H9 (cell line): ENCODE measurements at regions not wholly inside any gene's neighbourhood (a gene's known extent, or its start where the extent isn't known, plus 50 kb on each side); places are given as distances from the start of the nearest gene placed in this dataset.

Experiments used
- DNase-seq: peaks from one replicate; pipeline ENCODE4 v3.0.0-alpha.2; 2017
- H2AFZ ChIP-seq: one replicate; pipeline ENCODE4 v1.6.1; 2013; ENCODE audit warnings: mild to moderate bottlenecking, low read length, control low read depth, moderate library complexity
- H2AK5ac ChIP-seq: 2 replicates; pipeline ENCODE4 v1.6.1; 2013; ENCODE audit warnings: low read length, control low read depth, mixed read lengths; ENCODE audit not compliant: insufficient read length
- H2BK120ac ChIP-seq: one replicate; pipeline ENCODE4 v1.6.1; 2013; ENCODE audit warnings: low read depth, mild to moderate bottlenecking, low read length, control low read depth, inconsistent platforms; ENCODE audit not compliant: poor library complexity, severe bottlenecking
- H2BK12ac ChIP-seq: 2 replicates; pipeline ENCODE4 v1.6.1; 2013; ENCODE audit warnings: low read length, control low read depth, mixed read lengths, low read depth; ENCODE audit not compliant: insufficient read length
- H2BK15ac ChIP-seq: 2 replicates; pipeline ENCODE4 v1.6.1; 2013; ENCODE audit warnings: low read depth, low read length, control low read depth
- H2BK20ac ChIP-seq: one replicate; pipeline ENCODE4 v1.6.1; 2013; ENCODE audit warnings: low read depth, mild to moderate bottlenecking, low read length, control low read depth, inconsistent platforms; ENCODE audit not compliant: poor library complexity, severe bottlenecking
- H2BK5ac ChIP-seq: 2 replicates; pipeline ENCODE4 v1.6.1; 2013; ENCODE audit warnings: low read length, control low read depth, mixed read lengths; ENCODE audit not compliant: insufficient read length
- H3K14ac ChIP-seq: 2 replicates; pipeline ENCODE4 v1.6.1; 2013; ENCODE audit warnings: low read length, control low read depth; ENCODE audit not compliant: insufficient read depth
- H3K18ac ChIP-seq: 2 replicates; pipeline ENCODE4 v1.6.1; 2013; ENCODE audit warnings: low read depth, mild to moderate bottlenecking, mixed read lengths, low read length, control low read depth; ENCODE audit not compliant: insufficient read length
- H3K23ac ChIP-seq: 2 replicates; pipeline ENCODE4 v1.6.1; 2013; ENCODE audit warnings: low read length, control low read depth, mixed read lengths, low read depth; ENCODE audit not compliant: insufficient read length
- H3K23me2 ChIP-seq: 2 replicates; pipeline ENCODE4 v1.6.1; 2013; ENCODE audit warnings: low read depth, mild to moderate bottlenecking, mixed read lengths, low read length, control low read depth; ENCODE audit not compliant: insufficient read length, poor library complexity, severe bottlenecking
- H3K27ac ChIP-seq: 2 replicates; pipeline ENCODE4 v1.5.1; 2013; ENCODE audit warnings: low read length, control low read depth, mixed read lengths, low read depth; ENCODE audit not compliant: insufficient read length
- H3K27me3 ChIP-seq: 2 replicates; pipeline ENCODE4 v1.6.1; 2013; ENCODE audit warnings: low read length, control low read depth, inconsistent platforms; ENCODE audit not compliant: insufficient read depth
- H3K4ac ChIP-seq: 2 replicates; pipeline ENCODE4 v1.6.1; 2013; ENCODE audit warnings: low read depth, mild to moderate bottlenecking, control low read depth, inconsistent platforms, low read length, moderate library complexity
- H3K4me1 ChIP-seq: 2 replicates; pipeline ENCODE4 v1.6.1; 2013; ENCODE audit warnings: low read length, control low read depth, inconsistent platforms; ENCODE audit not compliant: insufficient read depth
- H3K4me2 ChIP-seq: 2 replicates; pipeline ENCODE4 v1.6.1; 2013; ENCODE audit warnings: low read length, control low read depth, mixed read lengths; ENCODE audit not compliant: insufficient read length, insufficient read depth
- H3K56ac ChIP-seq: 2 replicates; pipeline ENCODE4 v1.6.1; 2013; ENCODE audit warnings: low read depth, mild to moderate bottlenecking, mixed read lengths, low read length, control low read depth; ENCODE audit not compliant: insufficient read length
- H3K79me1 ChIP-seq: 2 replicates; pipeline ENCODE4 v1.6.1; 2013; ENCODE audit warnings: low read depth, mild to moderate bottlenecking, moderate library complexity, low read length, control low read depth, inconsistent platforms; ENCODE audit not compliant: insufficient read depth, poor library complexity, severe bottlenecking
- H3K79me2 ChIP-seq: 2 replicates; pipeline ENCODE4 v1.6.1; 2013; ENCODE audit warnings: low read length, control low read depth, inconsistent platforms; ENCODE audit not compliant: insufficient read depth
- H3K9ac ChIP-seq: 2 replicates; pipeline ENCODE4 v1.6.1; 2013; ENCODE audit warnings: low read length, control low read depth, mixed read lengths; ENCODE audit not compliant: insufficient read length; ENCODE audit errors: extremely low read depth
- H3K9me3 ChIP-seq: one replicate; pipeline ENCODE4 v1.6.1; 2013; ENCODE audit warnings: low read depth, low read length, inconsistent platforms; ENCODE audit not compliant: control insufficient read depth
- H3T11ph ChIP-seq: one replicate; pipeline ENCODE4 v1.6.1; 2013; ENCODE audit warnings: mild to moderate bottlenecking, low read length, control low read depth, inconsistent platforms
- H4K20me1 ChIP-seq: one replicate; pipeline ENCODE4 v1.6.1; 2013; ENCODE audit not compliant: control insufficient read depth, insufficient read length, insufficient read depth
- H4K5ac ChIP-seq: 2 replicates; pipeline ENCODE4 v1.6.1; 2013; ENCODE audit warnings: low read depth, mild to moderate bottlenecking, mixed read lengths, low read length, control low read depth; ENCODE audit not compliant: insufficient read length
- H4K8ac ChIP-seq: replicated peaks from 2 replicates; pipeline ENCODE4 v1.6.1; 2013; ENCODE audit warnings: low read length, control low read depth, mixed read lengths, low read depth; ENCODE audit not compliant: insufficient read length
- H4K91ac ChIP-seq: 2 replicates; pipeline ENCODE4 v1.6.1; 2013; ENCODE audit warnings: low read depth, mild to moderate bottlenecking, moderate library complexity, mixed read lengths, low read length, control low read depth; ENCODE audit not compliant: insufficient read length
- H3K27ac Mint-ChIP-seq, 3 experiments: 2 replicates in 2 of 3; 3 replicates in 1 of 3; pipeline ENCODE4 v1.8.0; 2020 to 2021; ENCODE audit warnings: mixed read lengths in 3 of 3, mild to moderate bottlenecking in 1 of 3, moderate library complexity in 1 of 3
- H3K27me3 Mint-ChIP-seq: 2 replicates; pipeline ENCODE4 v1.8.0; 2021; ENCODE audit warnings: low read depth, mild to moderate bottlenecking, moderate library complexity, mixed read lengths
- H3K36me3 Mint-ChIP-seq, 3 experiments: 2 replicates in 2 of 3; 3 replicates in 1 of 3; pipeline ENCODE4 v1.8.0; 2020 to 2021; ENCODE audit warnings: low read depth in 3 of 3, mixed read lengths in 3 of 3; ENCODE audit not compliant: insufficient read depth in 1 of 3
- H3K4me1 Mint-ChIP-seq, 2 experiments: 2 replicates each; pipeline ENCODE4 v1.8.0; 2020; ENCODE audit warnings: mixed read lengths in 2 of 2
- H3K4me3 Mint-ChIP-seq, 2 experiments: 2 replicates in 1 of 2; 3 replicates in 1 of 2; pipeline ENCODE4 v1.8.0; 2020 to 2021; ENCODE audit warnings: mild to moderate bottlenecking in 2 of 2, mixed read lengths in 2 of 2, moderate library complexity in 1 of 2
- H3K9me3 Mint-ChIP-seq, 2 experiments: 2 replicates in 1 of 2; 3 replicates in 1 of 2; pipeline ENCODE4 v1.8.0; 2020; ENCODE audit warnings: mild to moderate bottlenecking in 2 of 2, mixed read lengths in 2 of 2, moderate library complexity in 1 of 2
- CTCF ChIP-seq: fragments of 200-600 bp; sonication (generic); conservative IDR thresholded peaks from 3 replicates; pipeline ENCODE4 v1.8.0; 2021; ENCODE audit warnings: antibody characterized with exemption, mild to moderate bottlenecking
- WGBS: extraction: QIAGEN DNeasy Blood & Tissue Kit; methylation state at CpG from one replicate; pipeline ENCODE4 v1.1.7; 2013; ENCODE audit warnings: missing lambda C conversion rate, low lambda C conversion rate, mixed read lengths; ENCODE audit not compliant: insufficient read length; ENCODE audit errors: extremely low coverage; 5-methylcytosine and 5-hydroxymethylcytosine counted together

GRCh38 chr3:177333533-177334520 lies 136.5 kb upstream of the TBL1XR1 start:
- Histone ChIP-seq H2BK20ac (no peak overlapping the region), H2BK12ac (no peak overlapping the region), H2BK120ac (no peak overlapping the region), H3K27ac (no peak overlapping the region), H4K91ac (no peak overlapping the region), H2BK15ac (no peak overlapping the region), H3K4ac (no peak overlapping the region), H3K23me2 (no peaks in the 10 kb centered on the region), H2BK5ac (no peak overlapping the region), H3K9ac (no peak overlapping the region), H3K23ac (no peak overlapping the region), H3T11ph (no peak overlapping the region), H3K4me2 (no peak overlapping the region), H3K14ac (no peak overlapping the region), H3K18ac (no peak overlapping the region), H2AK5ac (no peak overlapping the region), H4K5ac (no peak overlapping the region), H3K79me1 (no peaks in the 10 kb centered on the region), H3K79me2 (no peaks in the 10 kb centered on the region), H3K27me3 (no peaks in the 10 kb centered on the region), H2AFZ (no peak overlapping the region), H3K56ac (no peak overlapping the region), H4K20me1 (no peaks in the 10 kb centered on the region), H4K8ac (no peak overlapping the region), H3K9me3 (no peaks in the 10 kb centered on the region), H3K4me1 (no peaks in the 10 kb centered on the region)
- Mint-ChIP-seq H3K9me3 (no peaks in the 10 kb centered on the region), H3K27ac (no peak overlapping the region), H3K4me3 (no peak overlapping the region), H3K27me3 (peaks cover 23% of the 10 kb centered on the region), H3K36me3 (no peaks in the 10 kb centered on the region), H3K4me1 (no peaks in the 10 kb centered on the region)
- no peak for TF ChIP-seq CTCF
- no CpG with 5 or more reads among the region's 7 CpGs for WGBS
- DNase-seq: no peak
